Chondrocyte (in vitro differentiated cells): ENCODE measurements at regions not wholly inside any gene's neighbourhood (a gene's known extent, or its start where the extent isn't known, plus 50 kb on each side); places are given as distances from the start of the nearest gene placed in this dataset.

Experiments used
- DNase-seq: peaks from one replicate; pipeline ENCODE4 v3.0.0; 2021; ENCODE audit warnings: mixed read lengths, low spot score
- H3K27ac Mint-ChIP-seq: one replicate; pipeline ENCODE4 v1.8.0; 2021; ENCODE audit warnings: mild to moderate bottlenecking, moderate library complexity, mixed read lengths; ENCODE audit not compliant: unreplicated experiment
- H3K27me3 Mint-ChIP-seq: 2 replicates; pipeline ENCODE4 v1.8.0; 2021; ENCODE audit warnings: low read depth, mixed read lengths
- H3K36me3 Mint-ChIP-seq: 2 replicates; pipeline ENCODE4 v1.8.0; 2021; ENCODE audit warnings: low read depth, mixed read lengths
- H3K4me1 Mint-ChIP-seq: 2 replicates; pipeline ENCODE4 v1.8.0; 2021; ENCODE audit warnings: low read depth, mild to moderate bottlenecking, mixed read lengths
- H3K4me3 Mint-ChIP-seq: one replicate; pipeline ENCODE4 v1.8.0; 2021; ENCODE audit warnings: mild to moderate bottlenecking, moderate library complexity, mixed read lengths; ENCODE audit not compliant: unreplicated experiment
- H3K9me3 Mint-ChIP-seq: 2 replicates; pipeline ENCODE4 v1.8.0; 2021; ENCODE audit warnings: low read depth, mixed read lengths
- TF ChIP-seq, protein P1 (sequence below): fragments of 200-600 bp; sonication (generic); IDR thresholded peaks from 2 replicates; pipeline ENCODE4 v1.5.0; 2021; ENCODE audit warnings: antibody characterized with exemption, mild to moderate bottlenecking, moderate library complexity

GRCh38 chr7:69508736-69509135, 89.5 kb upstream of the AUTS2 start:
- Mint-ChIP-seq H3K4me1 (no peaks in the 10 kb centered on the region), H3K27ac (no peak overlapping the region), H3K36me3 (no peaks in the 10 kb centered on the region), H3K27me3 (peaks cover 3% of the 10 kb centered on the region), H3K9me3 (no peaks in the 10 kb centered on the region), H3K4me3 (no peak overlapping the region)
- TF ChIP-seq, protein P1, sequence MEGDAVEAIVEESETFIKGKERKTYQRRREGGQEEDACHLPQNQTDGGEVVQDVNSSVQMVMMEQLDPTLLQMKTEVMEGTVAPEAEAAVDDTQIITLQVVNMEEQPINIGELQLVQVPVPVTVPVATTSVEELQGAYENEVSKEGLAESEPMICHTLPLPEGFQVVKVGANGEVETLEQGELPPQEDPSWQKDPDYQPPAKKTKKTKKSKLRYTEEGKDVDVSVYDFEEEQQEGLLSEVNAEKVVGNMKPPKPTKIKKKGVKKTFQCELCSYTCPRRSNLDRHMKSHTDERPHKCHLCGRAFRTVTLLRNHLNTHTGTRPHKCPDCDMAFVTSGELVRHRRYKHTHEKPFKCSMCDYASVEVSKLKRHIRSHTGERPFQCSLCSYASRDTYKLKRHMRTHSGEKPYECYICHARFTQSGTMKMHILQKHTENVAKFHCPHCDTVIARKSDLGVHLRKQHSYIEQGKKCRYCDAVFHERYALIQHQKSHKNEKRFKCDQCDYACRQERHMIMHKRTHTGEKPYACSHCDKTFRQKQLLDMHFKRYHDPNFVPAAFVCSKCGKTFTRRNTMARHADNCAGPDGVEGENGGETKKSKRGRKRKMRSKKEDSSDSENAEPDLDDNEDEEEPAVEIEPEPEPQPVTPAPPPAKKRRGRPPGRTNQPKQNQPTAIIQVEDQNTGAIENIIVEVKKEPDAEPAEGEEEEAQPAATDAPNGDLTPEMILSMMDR, result no peak
- DNase-seq, result no peak

- H3K27ac Mint-ChIP-seq, result no peak overlapping the region
- no peaks in the 10 kb centered on the region for H3K9me3 Mint-ChIP-seq
- DNase-seq, result no peak
- no peaks in the 10 kb centered on the region for H3K36me3 Mint-ChIP-seq
- TF ChIP-seq, protein P1, result no peak
- H3K27me3 Mint-ChIP-seq, result no peaks in the 10 kb centered on the region
- H3K4me1 Mint-ChIP-seq, result no peaks in the 10 kb centered on the region
- H3K4me3 Mint-ChIP-seq, result no peak overlapping the region
Observed at GRCh38 chr7:69510114-69510513, 88.2 kb upstream of the AUTS2 start.

DNA sequence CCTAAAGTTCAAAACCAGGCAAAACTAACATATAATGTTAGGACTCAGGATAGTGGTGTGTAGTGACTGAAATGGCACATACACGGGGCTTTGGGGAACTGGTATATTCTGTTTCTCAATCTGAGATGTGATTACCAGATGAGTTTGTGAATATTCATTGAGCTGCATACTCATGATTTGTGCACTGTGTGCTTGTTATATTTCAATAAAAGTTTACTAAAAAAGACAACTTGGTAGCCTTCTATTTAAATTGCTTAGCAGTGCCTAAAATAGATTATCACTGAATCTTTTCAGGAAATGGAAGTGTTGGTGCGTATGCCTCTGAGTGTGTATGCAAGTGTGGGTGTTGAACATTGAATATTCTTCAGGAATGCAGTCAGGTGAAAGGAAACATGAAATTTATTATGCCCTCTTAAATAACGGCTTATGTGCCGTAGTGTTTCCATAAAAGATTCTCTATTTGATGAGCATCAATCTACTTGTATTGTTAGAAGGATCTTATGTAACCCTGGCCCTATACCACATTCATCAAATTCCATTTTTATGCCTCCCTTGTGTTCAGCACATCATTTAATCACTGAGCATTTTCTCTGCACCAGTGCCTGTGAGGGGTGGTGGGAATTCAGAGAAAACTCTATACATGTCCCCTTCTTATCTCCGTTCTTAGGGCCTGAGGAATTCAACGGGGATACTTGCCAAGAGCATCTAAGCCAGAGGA, 82.6 kb upstream of the AUTS2 start:
- Mint-ChIP-seq H3K27me3 (peaks cover 6% of the 10 kb centered on the region), H3K9me3 (no peaks in the 10 kb centered on the region), H3K27ac (peak overlapping the region; percentile 34), H3K4me1 (peaks cover 6% of the 10 kb centered on the region), H3K4me3 (no peak overlapping the region), H3K36me3 (no peaks in the 10 kb centered on the region)
- DNase-seq, result no peak
- TF ChIP-seq, protein P1, result no peak

- TF ChIP-seq, protein P1, result no peak
- Mint-ChIP-seq H3K4me1 (peaks cover 6% of the 10 kb centered on the region), H3K36me3 (no peaks in the 10 kb centered on the region), H3K9me3 (no peaks in the 10 kb centered on the region), H3K4me3 (no peak overlapping the region), H3K27me3 (peaks cover 12% of the 10 kb centered on the region), H3K27ac (peak overlapping the region; percentile 34)
- DNase-seq, result peak; percentile 13
Observed at GRCh38 chr7:69516238-69516820, 81.9 kb upstream of the AUTS2 start.

- Mint-ChIP-seq H3K27me3 (peaks cover 17% of the 10 kb centered on the region), H3K36me3 (no peaks in the 10 kb centered on the region), H3K9me3 (no peaks in the 10 kb centered on the region), H3K4me1 (peaks cover 6% of the 10 kb centered on the region), H3K4me3 (no peak overlapping the region), H3K27ac (no peak overlapping the region)
- DNase-seq, result no peak
- TF ChIP-seq, protein P1, result no peak
Observed at GRCh38 chr7:69517985-69518704, 80.1 kb upstream of the AUTS2 start.
